NCI-H82 treated with DMSO at 0.1 percent for 48 hours (cell line): ENCODE measurements at regions not wholly inside any gene's neighbourhood (a gene's known extent, or its start where the extent isn't known, plus 50 kb on each side); places are given as distances from the start of the nearest gene placed in this dataset.
"Not testable (repeated sequence)": the region's sequence is repeated elsewhere in the genome, so short reads cannot be mapped to it uniquely, and the experiment has no call there.

ENCODE experiments used
- DNase-seq: peaks from one replicate; lab custom pipeline; 2025; ENCODE audit not compliant: unreplicated experiment; lab: John Stamatoyannopoulos, UW

DNA sequence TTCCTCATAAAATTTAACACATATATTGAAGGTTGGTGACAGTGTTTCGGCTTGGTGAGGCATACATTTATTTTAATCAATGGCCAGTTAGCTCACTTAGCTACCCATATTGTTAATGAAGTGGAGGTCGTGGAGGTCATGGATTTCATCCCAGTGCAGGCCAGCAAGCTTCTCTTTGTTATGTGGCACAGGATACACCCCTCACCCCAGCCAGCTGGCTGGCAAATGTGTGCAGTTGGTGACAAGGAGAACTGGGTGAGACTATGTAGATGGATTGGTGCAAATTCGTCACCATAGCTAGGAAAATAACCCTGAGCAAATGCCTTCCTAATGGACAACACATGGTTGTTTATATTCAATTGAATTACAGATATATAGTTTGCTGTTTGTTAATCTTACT is 50.5 kb upstream of the FOXP2 start:
- no peak for DNase-seq

DNA sequence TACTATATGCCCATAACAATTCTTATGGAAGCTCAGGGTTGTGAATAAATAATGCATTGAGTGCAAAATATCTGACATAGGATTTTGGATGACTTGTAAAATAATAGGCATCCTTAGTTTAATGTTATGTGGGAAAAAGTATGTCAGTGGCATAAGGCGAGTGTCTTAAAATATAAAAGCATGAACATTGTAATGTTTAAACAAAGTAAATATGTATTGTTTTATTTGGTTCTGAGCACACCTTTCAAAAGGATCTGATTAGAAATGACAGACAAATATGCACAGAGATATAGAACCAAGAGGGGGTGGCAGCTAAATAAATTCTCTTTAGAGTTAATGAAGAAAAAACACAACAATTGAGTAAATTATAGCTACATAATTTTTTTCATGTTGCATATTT is 51.3 kb upstream of the FOXP2 start:
- no peak for DNase-seq

DNA sequence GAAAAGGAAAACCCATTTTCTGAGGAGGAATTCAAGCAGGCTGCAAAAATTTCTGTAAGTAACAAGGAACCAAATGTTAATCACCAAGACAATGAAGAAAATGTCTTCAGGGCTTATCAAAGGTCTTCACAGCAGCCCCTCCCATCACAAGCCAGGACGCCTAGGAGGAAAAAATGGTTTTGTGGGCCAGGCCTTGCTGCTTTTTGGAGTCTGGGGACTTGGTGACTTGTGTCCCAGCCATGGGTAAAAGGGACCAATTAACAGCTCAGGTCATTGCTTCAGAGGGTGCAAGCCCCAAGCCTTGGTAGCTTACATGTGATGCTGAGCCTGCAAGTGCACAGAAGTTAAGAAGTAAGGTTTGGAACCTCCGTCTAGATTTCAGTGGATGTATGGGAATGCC is 55.7 kb upstream of the FOXP2 start:
- no peak for DNase-seq

DNA sequence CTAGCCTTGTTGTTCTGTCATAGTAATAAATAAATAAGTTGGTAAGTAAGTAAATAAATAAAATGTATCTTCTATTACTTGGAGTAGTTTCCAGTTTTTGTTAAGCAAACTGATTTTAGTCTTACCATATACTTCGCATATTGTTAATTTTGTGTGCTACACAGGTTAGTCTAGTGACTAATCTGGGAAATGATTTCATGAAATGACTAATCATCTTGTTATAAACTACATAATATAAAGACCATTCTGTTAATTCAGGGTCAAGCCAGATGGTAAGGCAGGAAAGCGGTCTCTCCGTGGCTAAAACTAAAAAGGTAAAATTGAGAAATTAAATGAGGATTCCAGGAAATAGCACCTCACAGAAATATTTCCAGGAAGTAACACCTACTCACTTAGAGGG is 58.5 kb upstream of the FOXP2 start:
- no peak for DNase-seq

DNA sequence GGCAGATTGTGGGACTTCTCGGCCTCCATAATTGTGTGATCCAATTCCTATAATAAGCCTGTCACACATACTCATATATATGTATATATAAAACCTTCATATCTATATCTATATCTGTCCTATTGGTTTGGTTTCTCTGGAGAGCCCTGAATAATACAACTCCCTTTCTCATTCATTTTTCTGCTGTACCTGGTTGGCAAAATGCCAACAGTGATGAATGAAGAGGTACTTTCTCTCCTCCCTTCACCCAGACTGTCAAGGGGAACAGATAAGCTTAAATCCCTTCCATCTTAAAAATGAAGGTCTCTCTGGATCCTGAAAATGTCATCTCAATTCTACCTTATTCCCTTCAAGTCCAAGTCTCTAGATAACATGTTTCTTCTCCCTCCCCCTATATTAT is 60.3 kb upstream of the FOXP2 start:
- no peak for DNase-seq

DNA sequence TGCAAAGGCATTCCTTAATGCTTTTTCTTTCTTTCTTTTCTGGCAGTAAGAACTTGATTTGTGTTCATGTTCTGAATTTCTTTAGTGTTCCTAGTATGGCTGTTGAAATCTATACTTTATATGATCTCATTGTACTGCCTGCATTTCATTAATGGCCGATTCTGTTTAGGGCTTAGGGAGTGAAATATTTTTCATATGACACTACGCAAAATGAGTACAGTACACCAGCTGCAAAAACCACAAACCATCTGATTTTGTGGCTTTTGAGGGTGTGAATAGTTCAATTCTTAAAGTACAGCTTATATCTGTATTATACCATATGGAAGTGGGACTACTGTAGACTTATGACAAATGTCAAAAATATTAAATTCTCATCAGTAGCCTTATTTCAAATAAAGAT is 69.1 kb upstream of the FOXP2 start:
- DNase-seq: no peak

DNA sequence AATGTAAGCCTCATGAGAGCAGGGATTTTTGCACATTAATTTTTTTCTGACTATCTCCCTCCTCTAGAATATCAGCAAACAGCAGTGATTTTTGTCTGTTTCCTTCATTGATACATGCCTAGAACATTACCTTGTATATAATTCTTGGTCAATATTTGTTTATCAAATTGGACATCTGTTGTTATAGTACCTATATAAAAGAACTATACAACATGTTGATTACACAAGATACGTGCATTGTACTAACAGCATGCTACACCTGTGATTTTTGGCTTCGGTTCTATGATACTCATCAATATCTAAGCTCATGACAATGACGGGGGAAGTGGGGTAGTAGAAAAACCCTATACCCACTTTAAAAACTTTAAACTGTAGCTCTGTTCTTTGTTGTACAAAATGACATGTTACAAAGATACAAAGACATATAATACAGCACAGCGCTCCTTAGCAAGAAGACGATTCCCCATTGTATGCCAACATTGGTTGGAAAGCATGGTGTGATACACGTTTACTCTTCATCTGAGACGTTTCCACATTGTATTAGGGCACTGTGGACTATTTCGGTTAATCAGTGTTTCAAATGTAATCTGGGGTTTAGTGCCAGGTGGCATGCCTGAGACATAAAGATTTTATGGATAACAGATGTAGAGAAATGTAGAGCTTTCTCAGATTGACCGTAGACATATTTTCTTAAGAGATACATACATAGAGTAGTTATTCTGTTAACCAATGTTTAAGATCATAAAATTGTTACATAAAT is 70.5 kb upstream of the FOXP2 start:
- no peak for DNase-seq

DNA sequence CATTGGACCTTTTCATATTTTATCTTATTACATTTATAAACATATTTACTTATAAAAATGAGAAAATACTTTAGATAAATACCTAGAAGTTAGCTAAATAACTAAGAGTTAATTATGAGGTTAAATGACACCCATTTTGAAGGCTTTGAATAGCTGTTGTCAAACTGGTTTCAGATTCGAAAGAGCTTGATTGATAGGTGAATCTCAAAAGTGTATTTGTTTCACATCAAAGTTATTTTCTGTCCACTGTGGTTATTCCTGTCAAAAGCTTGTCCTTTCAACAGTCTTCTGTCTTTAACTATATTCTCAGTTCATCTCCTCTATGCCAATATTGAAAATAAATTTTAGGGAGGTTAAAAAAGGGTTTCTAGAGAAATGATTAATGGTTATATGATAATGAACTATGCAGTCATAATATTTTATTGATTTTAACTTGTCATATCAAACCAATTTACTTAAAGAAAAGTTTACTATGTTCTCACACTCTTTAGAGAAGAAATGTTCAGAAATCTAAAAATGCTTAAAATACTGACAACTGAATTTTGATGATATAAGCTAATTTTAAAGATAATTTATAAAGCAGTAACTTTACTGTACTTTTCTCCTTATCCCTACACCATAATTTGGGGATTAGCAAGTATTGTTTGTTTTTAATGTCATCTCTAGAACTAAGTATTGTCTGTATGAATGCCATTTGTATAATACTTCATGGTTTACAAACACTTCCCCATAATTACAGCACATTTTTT is 72.0 kb upstream of the FOXP2 start:
- no peak for DNase-seq

DNA sequence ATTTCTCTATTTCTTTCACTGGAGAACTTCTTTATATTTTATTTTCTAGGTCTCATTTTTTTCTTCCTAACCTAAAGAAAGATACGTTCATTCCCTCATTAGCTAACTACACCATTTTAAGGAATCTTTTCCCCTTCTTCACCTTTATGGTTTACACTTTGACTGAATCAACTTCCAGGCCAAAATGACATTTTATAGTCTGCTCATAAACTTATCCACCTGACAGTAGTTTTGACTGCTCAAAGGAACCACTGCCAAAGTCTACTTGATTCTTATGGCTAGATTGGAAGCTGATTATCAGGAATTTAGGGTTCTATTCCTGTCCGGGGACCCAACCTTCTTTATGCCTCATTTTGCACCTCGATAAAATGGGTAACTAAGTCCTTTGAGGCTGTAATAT is 73.0 kb upstream of the FOXP2 start:
- DNase-seq: no peak

DNA sequence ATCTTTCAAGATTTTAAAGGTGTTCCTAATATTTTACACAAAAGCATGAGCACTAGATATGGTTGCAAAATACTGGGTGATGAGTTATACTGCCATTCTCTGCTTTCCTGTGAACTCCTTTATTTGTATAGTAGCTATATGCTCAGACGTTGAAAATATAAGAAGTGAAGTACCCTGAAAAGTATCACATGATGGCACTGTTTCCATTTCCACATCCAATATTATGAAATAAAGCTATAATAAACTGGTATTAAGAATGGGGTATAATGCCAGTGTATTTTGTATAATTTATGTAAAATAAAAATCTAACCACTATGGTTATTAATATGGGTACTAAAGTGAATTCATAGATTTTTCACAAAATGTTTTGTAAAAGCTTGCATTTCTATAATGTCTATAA is 79.6 kb upstream of the FOXP2 start:
- DNase-seq: no peak

DNA sequence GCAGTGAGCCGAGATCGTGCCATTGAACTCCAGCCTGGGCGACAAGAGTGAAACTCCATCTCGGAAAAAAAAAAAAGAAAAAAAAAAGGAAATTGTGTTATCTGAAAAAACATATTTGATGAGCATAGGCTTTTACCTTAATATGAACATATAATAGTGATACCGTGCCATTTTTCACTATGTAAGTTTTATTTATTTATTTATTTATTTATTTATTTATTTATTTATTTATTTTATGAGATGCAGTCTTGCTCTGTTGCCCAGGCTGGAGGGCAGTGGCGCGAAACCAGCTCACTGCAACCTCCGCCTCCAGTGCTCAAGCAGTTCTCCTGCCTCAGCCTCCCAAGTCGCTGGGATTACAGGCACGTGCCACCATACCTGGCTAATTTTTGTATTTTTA is 85.2 kb upstream of the FOXP2 start:
- not testable (repeated sequence) for DNase-seq

DNA sequence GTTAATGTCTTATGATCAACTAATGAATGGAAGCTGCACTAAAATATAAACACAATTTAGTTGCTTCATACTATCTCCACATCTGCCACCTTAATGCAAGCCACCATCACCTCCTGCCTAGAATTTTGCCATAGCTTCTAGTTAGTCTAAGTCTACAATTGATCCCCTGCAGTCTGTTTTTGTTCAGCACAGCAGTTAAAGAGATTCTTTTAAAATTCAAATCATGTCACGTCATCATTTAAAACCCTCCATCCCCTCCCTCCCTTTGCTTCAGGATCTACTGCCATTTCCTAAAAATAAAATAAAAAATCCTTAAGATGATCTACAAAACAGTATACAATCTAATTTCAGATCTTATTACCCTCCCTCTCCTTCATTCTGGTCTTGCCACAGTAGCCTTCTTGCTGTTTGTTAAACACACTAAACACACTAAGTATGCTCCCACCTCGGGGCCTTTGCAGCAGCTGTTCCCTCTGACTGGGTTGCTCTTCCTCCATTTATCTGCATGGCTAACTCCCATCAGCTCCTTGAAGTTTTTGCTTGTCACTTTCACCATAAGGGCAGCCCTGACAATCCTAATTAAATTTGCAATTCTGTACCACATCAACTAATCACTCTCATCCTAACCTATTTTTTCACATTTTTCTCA is 97.0 kb upstream of the FOXP2 start:
- DNase-seq: no peak

DNA sequence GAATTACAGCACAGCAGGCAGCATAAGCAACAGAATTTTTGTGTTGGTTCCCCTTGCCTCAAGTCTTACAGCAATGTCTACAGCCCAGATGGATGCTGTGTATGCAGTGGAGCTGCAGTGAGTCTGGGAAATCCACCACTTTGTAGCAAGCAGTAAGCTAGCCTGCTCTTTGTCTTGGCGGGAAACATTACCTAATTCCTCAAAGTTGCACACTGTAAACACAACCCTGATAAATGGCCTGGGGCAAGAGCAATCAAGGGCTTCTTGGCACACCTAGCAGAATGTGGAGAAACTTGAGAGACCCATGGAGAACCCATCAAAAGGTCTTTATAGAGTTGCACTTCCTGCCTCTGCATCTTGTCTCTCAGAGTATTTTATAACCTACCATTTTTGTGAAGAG is 102.0 kb upstream of the FOXP2 start:
- DNase-seq: no peak

DNA sequence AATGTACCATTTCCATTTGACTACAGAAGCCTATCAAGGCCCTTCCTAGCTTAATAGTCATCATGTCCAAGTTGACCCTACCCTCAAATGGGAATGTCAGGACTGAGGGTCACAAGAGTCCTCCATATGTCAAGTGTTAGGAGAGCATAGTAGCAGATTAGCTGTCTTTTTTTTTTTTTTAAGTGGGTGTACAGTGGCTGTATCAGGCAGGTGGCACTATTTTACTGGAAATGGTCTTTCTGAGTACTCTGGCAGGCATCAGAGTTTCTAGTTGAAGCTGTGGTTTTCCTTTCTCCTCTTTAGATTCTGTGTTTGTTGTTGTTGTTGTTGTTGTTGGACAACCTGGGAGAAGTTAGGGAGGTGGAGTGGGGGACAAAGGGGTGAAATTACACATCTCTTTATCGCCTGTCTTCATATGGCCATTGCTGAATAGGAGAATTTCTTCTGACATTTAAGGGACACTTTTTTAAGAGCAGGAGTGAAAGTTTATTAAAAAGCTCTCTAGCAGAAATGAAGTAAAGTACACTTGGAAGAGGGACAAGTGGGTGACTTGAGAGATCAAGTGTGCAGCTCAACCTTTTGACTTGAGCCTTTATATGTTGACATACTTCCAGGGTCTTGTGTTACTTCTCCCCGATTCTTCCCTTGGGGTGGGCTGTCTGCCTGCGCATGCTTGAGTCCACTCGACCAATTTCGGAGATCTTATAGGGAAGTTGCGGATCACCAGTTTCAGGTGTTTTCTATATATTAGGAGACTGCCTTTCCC is 104.1 kb upstream of the FOXP2 start:
- no peak for DNase-seq

DNA sequence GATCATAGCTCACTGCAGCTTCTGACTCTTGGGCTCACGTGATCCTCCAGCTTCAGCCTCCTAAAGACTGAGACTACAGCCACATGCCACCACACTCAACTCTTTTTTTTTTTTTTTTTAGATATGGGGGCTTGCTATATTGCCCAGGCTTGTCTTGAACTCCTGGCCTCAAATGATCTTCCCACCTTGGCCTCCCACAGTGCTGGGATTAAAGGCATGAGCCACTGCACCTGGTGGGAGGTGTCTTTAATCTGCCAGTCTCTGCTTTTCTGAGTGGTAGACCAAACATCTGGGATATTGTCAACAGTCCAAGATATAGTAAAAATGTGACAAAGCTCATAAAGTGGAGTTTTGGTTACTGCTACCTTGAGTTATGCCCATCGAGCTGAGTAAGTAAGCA is 104.9 kb upstream of the FOXP2 start:
- no peak for DNase-seq

DNA sequence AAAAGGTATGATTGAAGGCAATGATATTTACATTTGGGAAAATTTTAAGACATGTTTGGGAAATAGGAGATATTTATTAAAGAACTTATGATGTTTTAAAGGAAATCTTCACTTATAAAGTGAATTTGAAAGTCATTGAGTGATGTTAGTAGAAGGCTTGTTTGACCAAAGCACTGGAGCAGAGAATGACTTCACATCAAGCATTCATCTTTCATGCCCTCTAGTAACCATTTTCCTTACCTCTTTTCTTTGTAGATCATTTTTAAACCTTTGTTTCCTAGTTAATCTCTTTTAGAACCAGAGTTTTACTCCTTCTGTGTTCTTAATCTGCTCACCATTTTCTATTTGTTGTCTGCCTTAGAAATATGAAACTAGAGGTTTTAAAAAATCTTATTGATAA is 111.3 kb upstream of the FOXP2 start:
- no peak for DNase-seq

DNA sequence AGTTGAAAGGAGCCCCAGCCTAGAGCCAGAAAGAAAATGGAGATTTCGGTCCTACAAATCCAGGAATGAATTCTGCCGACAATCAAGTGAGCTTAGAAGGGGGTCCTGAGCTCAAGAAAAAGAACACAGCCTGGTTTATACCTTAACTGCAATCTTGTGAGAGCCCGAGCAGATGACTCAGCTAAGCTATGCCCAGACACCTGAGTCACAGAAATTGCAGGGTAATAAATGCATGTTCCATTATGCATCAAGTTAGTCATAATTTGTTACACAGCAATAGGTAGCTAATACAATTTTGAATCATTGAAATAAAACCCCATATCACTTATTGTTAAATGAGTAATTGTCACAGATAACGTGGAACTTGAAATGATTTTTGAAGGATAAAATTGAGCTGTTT is 111.8 kb upstream of the FOXP2 start:
- no peak for DNase-seq

DNA sequence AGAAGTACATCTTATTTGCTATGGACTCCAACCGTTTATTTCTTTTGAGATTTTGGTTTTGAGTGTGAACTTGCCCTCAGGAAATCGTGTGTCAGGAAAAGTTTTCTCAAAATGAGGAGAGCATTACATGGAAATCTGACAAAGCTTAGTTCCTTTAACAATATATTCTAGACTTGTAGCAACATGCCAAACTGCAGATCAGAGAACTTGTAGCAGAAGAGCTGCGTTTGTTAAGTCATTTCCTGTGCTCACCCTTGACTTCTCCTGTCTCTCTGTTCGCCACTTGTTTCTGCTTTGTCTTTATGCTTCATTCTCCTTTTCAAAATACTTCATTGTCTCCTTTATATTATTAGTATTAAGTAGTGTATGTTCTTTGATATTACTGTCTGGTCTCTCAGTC is 116.6 kb upstream of the FOXP2 start:
- DNase-seq: no peak

DNA sequence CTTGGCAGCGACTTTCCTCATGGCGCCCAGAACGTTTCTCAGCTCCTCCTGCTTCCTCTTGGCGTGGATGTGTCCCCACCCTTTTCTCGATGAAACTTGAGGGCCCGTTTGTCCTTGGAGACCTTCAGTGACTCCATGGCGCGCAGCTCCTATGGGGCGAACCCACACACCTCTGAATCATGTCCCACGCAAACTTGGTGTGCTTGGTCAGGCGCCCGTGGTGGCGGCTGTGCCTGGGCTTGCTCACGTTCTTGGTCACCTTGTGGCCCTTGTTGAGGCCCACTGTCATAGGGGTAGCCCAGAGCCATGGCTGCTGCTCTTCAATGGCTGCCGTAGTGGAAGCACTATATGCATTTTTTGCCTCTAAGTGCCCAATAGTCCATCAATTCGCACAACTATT is 117.5 kb upstream of the FOXP2 start:
- no peak for DNase-seq

DNA sequence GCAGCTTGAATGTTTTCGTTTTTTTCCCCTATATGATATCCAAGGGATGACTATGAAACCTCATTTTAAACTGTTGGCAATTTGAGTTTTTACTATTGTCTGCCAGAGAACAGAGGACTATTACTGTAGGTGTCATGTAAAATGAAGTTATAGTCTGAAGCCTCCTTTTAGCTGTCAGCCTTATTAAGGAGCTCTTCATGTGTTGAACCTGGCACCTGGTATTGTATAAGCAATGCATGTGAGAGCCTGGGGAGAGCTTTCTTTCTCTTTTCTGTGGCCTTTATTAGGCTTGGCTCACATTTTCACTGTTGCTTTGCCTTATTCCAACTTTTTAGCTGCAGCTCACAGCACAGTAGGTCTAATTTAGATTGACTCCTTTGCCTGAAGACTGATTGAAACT is 119.1 kb upstream of the FOXP2 start:
- DNase-seq: no peak

DNA sequence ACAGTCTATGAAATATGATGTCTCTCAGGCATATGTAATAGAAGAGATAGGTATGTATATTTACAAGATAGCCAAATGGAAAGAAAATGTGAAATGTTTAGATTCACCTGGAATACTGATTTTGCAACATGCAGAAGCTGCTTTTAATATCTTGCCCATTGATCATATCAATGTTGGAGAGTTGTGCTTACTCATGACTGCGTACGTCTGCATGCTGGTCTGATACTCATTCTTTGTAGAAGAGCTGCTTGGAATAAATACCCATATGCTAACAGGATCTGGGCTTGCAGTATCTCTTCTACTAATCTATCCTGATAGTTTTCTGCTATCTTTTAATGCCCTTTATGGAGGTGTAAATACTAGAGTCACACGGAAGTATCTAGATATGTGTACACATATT is 120.6 kb upstream of the FOXP2 start:
- DNase-seq: no peak
